A549 (cell line): ENCODE measurements at regions not wholly inside any gene's neighbourhood (a gene's known extent, or its start where the extent isn't known, plus 50 kb on each side); places are given as distances from the start of the nearest gene placed in this dataset.

Source experiments
- CBX2 ChIP-seq: fragments of 200-600 bp; sonication (generic); IDR thresholded peaks from 2 replicates; pipeline ENCODE4 v1.6.1; 2016; ENCODE audit warnings: low read depth, mild to moderate bottlenecking, borderline replicate concordance
- CTCF ChIP-seq: fragments of >200 bp; sonication (Bioruptor Twin); formaldehyde crosslinking; IDR thresholded peaks from 3 replicates; pipeline ENCODE4 v1.5.1; 2016
- EP300 ChIP-seq, 2 experiments: fragments of >200 bp; sonication (Bioruptor Twin); formaldehyde crosslinking; IDR thresholded peaks; 2 replicates in 1 of 2; 3 replicates in 1 of 2; pipeline ENCODE4 v1.6.1; 2016 to 2017
- ESRRA ChIP-seq: fragments of 150-350 bp; IDR thresholded peaks from 2 replicates; pipeline ENCODE4 v1.6.1; 2014; ENCODE audit warnings: mild to moderate bottlenecking, low read length, borderline replicate concordance
- HDAC2 ChIP-seq: fragments of 200-600 bp; sonication (generic); IDR thresholded peaks from 2 replicates; pipeline ENCODE4 v1.6.1; 2016
- NFE2L2 ChIP-seq: fragments of 150-350 bp; conservative IDR thresholded peaks from 2 replicates; pipeline ENCODE4 v1.6.1; 2014; ENCODE audit warnings: low read length
- POLR2A ChIP-seq: IDR thresholded peaks from 2 replicates; pipeline ENCODE4 v1.6.1; 2012; ENCODE audit warnings: mild to moderate bottlenecking, low read length
- REST ChIP-seq: fragments of 200-600 bp; sonication (generic); IDR thresholded peaks from 2 replicates; pipeline ENCODE4 v1.6.1; 2016; ENCODE audit warnings: antibody characterized with exemption, mild to moderate bottlenecking, moderate library complexity
- USF2 ChIP-seq: fragments of 450-650 bp; IDR thresholded peaks from 2 replicates; pipeline ENCODE4 v1.6.1; 2014; ENCODE audit warnings: antibody characterized with exemption

- TF ChIP-seq USF2 (no peak), EP300 (IDR thresholded peaks at IDR 0.05) (no peak), CBX2 (no peak), NFE2L2 (no peak), POLR2A (no peak), ESRRA (no peak), HDAC2 (no peak), REST (no peak), CTCF (no peak)
These were observed 186.5 kb downstream of the HIPK3 start for GRCh38 chr11:33443684-33444083.
